HCT116 (cell line): ENCODE measurements at regions not wholly inside any gene's neighbourhood (a gene's known extent, or its start where the extent isn't known, plus 50 kb on each side); places are given as distances from the start of the nearest gene placed in this dataset.

Source experiments
- ATAC-seq: fragments of 200-7000 bp; cut with Tn5 transposase; 2 replicates; pipeline ENCODE4 v1.9.1; 2020; ENCODE audit warnings: mild to moderate bottlenecking, moderate library complexity
- BruUV-seq: library from RNA; stranded (reverse); fragments of 400-500 nt; replicated peaks from 2 replicates; lab custom pipeline; 2021; lab: Mats Ljungman, UMichigan
- CTCF ChIA-PET: fragments of 300-600 bp; sonication (Branson Sonifier 250); formaldehyde crosslinking; loops from one replicate; lab custom pipeline; 2021; ENCODE audit warnings: antibody characterized with exemption; lab: Charles Lee
- POLR2A ChIA-PET: fragments of 300-600, 350-600 bp; sonication (Branson Sonifier 250); formaldehyde crosslinking; loops from one replicate; lab custom pipeline; 2021; ENCODE audit warnings: antibody characterized with exemption; lab: Charles Lee
- RAD21 ChIA-PET, 2 experiments: fragments of 300-600 bp; sonication (Branson Sonifier 250); formaldehyde crosslinking; loops; one replicate each; lab custom pipeline; 2023; ENCODE audit warnings: low total read pairs in 2 of 2; ENCODE audit not compliant: uncharacterized antibody in 2 of 2, unreplicated experiment in 2 of 2, low non-redundant PET in 1 of 2; lab: Charles Lee
- DNase-seq: peaks from one replicate; pipeline ENCODE4 v3.0.0-alpha.2; 2010; ENCODE audit warnings: low read depth, low spot score
- H2AFZ ChIP-seq: fragments of 200-600 bp; shearing (Covaris generic), sonication (generic); 2 replicates; pipeline ENCODE4 v1.6.1; 2017; ENCODE audit warnings: low read depth, mixed run types, mixed read lengths, antibody characterized with exemption, low read length; ENCODE audit not compliant: poor library complexity, severe bottlenecking
- H3K27ac ChIP-seq: 2 replicates; pipeline ENCODE4 v1.5.1; 2012; ENCODE audit warnings: low read depth, low read length
- H3K27me3 ChIP-seq: fragments of 200-600 bp; sonication (generic); 2 replicates; pipeline ENCODE4 v1.6.1; 2016; ENCODE audit warnings: mixed run types, low read length, mixed read lengths; ENCODE audit not compliant: insufficient read depth
- H3K36me3 ChIP-seq, 2 experiments: fragments of 200-500 bp in 1 of 2; fragments of 200-600 bp in 1 of 2; sonication (Bioruptor generic) in 1 of 2; sonication (generic) in 1 of 2; 2 replicates each; pipeline versions ENCODE4 v1.5.1 to v1.6.1; 2014 to 2016; ENCODE audit warnings: low read length in 2 of 2, inconsistent platforms in 1 of 2, mixed read lengths in 1 of 2, mixed run types in 1 of 2; ENCODE audit not compliant: insufficient read depth in 2 of 2, control insufficient read depth in 1 of 2
- H3K4me1 ChIP-seq, 2 experiments: fragments of 200-600 bp in 1 of 2; sonication (generic) in 1 of 2; 2 replicates each; pipeline versions ENCODE4 v1.5.1 to v1.6.1; 2012 to 2017; ENCODE audit warnings: low read length in 2 of 2, inconsistent platforms in 1 of 2, mild to moderate bottlenecking in 1 of 2, mixed read lengths in 1 of 2, mixed run types in 1 of 2, moderate library complexity in 1 of 2; ENCODE audit not compliant: insufficient read depth in 2 of 2, control insufficient read depth in 1 of 2
- H3K4me2 ChIP-seq: fragments of 200-600 bp; sonication (generic); 2 replicates; pipeline ENCODE4 v1.6.1; 2017; ENCODE audit warnings: mixed run types, low read length, mixed read lengths
- H3K4me3 ChIP-seq, 2 experiments: fragments of 200-600 bp in 1 of 2; sonication (generic) in 1 of 2; replicated peaks in 1 of 2; 2 replicates each; pipeline ENCODE4 v1.5.1; 2011 to 2016; ENCODE audit warnings: low read length in 2 of 2, control low read depth in 1 of 2, low read depth in 1 of 2, mild to moderate bottlenecking in 1 of 2, mixed read lengths in 1 of 2, mixed run types in 1 of 2
- H3K79me2 ChIP-seq: fragments of 200-600 bp; sonication (generic); 2 replicates; pipeline ENCODE4 v1.6.1; 2017; ENCODE audit warnings: mild to moderate bottlenecking, mixed run types, low read length, moderate library complexity, mixed read lengths; ENCODE audit not compliant: insufficient read depth
- H3K9ac ChIP-seq: fragments of 200-600 bp; sonication (generic); 2 replicates; pipeline ENCODE4 v1.6.1; 2016; ENCODE audit warnings: low read length, mixed read lengths
- H3K9me2 ChIP-seq: fragments of 200-600 bp; sonication (generic), shearing (Covaris generic); 2 replicates; pipeline ENCODE4 v1.6.1; 2017; ENCODE audit warnings: mixed run types, mild to moderate bottlenecking, moderate library complexity; ENCODE audit not compliant: insufficient read depth
- H3K9me3 ChIP-seq, 2 experiments: fragments of 200-500 bp in 1 of 2; fragments of 200-600 bp in 1 of 2; sonication (Bioruptor generic) in 1 of 2; sonication (generic) in 1 of 2; 2 replicates each; pipeline ENCODE4 v1.6.1; 2014 to 2017; ENCODE audit warnings: low read length in 2 of 2, mixed read lengths in 2 of 2, inconsistent platforms in 1 of 2, low read depth in 1 of 2, mild to moderate bottlenecking in 1 of 2, mixed run types in 1 of 2, moderate library complexity in 1 of 2; ENCODE audit not compliant: control insufficient read depth in 1 of 2, insufficient read depth in 1 of 2
- H4K20me1 ChIP-seq: fragments of 200-600 bp; sonication (generic), shearing (Covaris generic); 2 replicates; pipeline ENCODE4 v1.6.1; 2017; ENCODE audit warnings: mixed run types, mild to moderate bottlenecking, moderate library complexity; ENCODE audit not compliant: insufficient read depth
- CBX3 ChIP-seq: IDR thresholded peaks from 2 replicates; pipeline ENCODE4 v1.6.1; 2012; ENCODE audit warnings: low read depth
- EZH2phosphoT487 ChIP-seq: fragments of 200-600 bp; IDR thresholded peaks from 2 replicates; pipeline ENCODE4 v1.6.1; 2018; ENCODE audit warnings: antibody characterized with exemption, borderline replicate concordance
- FOSL1 ChIP-seq: IDR thresholded peaks from 2 replicates; pipeline ENCODE4 v1.6.1; 2012; ENCODE audit warnings: low read depth
- POLR2A ChIP-seq: IDR thresholded peaks from 2 replicates; pipeline ENCODE4 v1.7.0; 2011; ENCODE audit warnings: borderline replicate concordance; ENCODE audit not compliant: insufficient read depth, insufficient read length; ENCODE audit errors: extremely low read depth
- POLR2AphosphoS5 ChIP-seq: IDR thresholded peaks from 2 replicates; pipeline ENCODE4 v1.6.1; 2011; ENCODE audit warnings: mild to moderate bottlenecking, low read depth, low read length, moderate library complexity
- RAD21 ChIP-seq: IDR thresholded peaks from 2 replicates; pipeline ENCODE4 v1.6.1; 2012; ENCODE audit warnings: low read depth, mild to moderate bottlenecking
- SP1 ChIP-seq: IDR thresholded peaks from 2 replicates; pipeline ENCODE4 v1.6.1; 2012; ENCODE audit warnings: low read depth
- SRF ChIP-seq: IDR thresholded peaks from 2 replicates; pipeline ENCODE4 v1.6.1; 2012; ENCODE audit warnings: low read depth
- YY1 ChIP-seq: IDR thresholded peaks from 2 replicates; pipeline ENCODE4 v1.6.1; 2011; ENCODE audit warnings: low read length, low read depth, moderate library complexity, mild to moderate bottlenecking; ENCODE audit not compliant: insufficient replicate concordance; ENCODE audit errors: extremely low read depth
- ZNF274 ChIP-seq: fragments of 200-500 bp; sonication (Bioruptor generic); IDR thresholded peaks from 2 replicates; pipeline ENCODE4 v1.6.1; 2014; ENCODE audit warnings: mild to moderate bottlenecking, low read depth, low read length, inconsistent platforms
- intact Hi-C: fragments of 100-400 bp; cut with micrococcal nuclease; formaldehyde crosslinking; loops from 2 replicates; pipeline ENCODE4 v1.10.0; 2022
- TF ChIP-seq, protein P1 (sequence below): IDR thresholded peaks from 2 replicates; pipeline ENCODE4 v1.6.1; 2012
- TF ChIP-seq, protein P2 (sequence below): IDR thresholded peaks from 2 replicates; pipeline ENCODE4 v1.6.1; 2011; ENCODE audit warnings: mild to moderate bottlenecking, low read length, moderate library complexity; ENCODE audit not compliant: insufficient replicate concordance; ENCODE audit errors: extremely low read depth
- TF ChIP-seq, protein P3 (sequence below): IDR thresholded peaks from 2 replicates; pipeline ENCODE4 v1.6.1; 2012; ENCODE audit warnings: low read depth

DNA sequence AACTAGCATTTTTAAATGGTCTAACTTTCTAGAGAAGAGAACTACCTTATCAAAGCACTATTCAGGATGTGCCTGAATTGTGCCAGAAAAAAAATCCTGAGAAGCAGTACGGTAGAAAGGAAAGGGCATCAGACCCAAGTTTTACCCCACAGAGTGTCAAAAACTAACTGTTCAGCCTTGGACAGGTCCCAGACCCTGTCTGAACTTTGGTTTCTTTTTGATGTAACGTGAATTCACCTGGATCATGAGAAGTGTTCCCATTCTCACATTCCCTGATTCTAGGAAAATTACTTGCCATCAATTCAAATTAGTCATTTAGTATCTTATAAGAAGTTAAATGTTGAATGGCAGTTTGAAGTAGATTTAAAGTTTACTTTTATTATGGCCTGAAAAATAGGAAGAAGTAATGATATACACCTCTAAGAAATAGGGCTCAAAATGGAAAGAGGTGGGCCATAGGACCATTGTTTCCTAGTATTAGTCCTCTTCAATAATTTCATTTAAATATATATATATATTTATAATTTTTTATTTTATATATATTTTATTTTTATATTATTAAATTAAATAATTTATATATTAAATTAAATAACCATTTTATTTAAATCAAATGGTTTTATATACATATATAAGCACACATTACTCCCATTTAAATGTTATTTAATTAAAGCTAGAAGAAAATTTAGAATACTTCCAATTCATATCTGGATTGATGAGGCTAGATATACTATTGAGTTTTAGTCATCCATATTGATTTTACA, 181.9 kb upstream of the PPARGC1A start:
- H3K9me3 ChIP-seq, result peaks cover 3 to 7% of the 10 kb centered on the region in 2 experiments; a peak in 2 of 4 replicates
- intact Hi-C loops, result no loop called here
- DNase-seq (no peak), ATAC-seq (no peak)
- H2AFZ ChIP-seq, result no peak overlapping the region
- H3K9me2 ChIP-seq, result no peaks in the 10 kb centered on the region
- no peak overlapping the region for H3K27ac ChIP-seq
- H3K36me3 ChIP-seq, result no peaks in the 10 kb centered on the region
- H3K4me3 ChIP-seq, result no peak overlapping the region
- H3K79me2 ChIP-seq, result no peaks in the 10 kb centered on the region
- H3K9ac ChIP-seq, result no peak overlapping the region
- H3K4me1 ChIP-seq, result no peaks in the 10 kb centered on the region
- H4K20me1 ChIP-seq, result no peaks in the 10 kb centered on the region
- TF ChIP-seq, protein P1, sequence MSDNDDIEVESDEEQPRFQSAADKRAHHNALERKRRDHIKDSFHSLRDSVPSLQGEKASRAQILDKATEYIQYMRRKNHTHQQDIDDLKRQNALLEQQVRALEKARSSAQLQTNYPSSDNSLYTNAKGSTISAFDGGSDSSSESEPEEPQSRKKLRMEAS, result no peak
- TF ChIP-seq POLR2AphosphoS5, result no peak
- TF ChIP-seq ZNF274, result no peak
- TF ChIP-seq YY1, result no peak
- no peak for TF ChIP-seq POLR2A
- no peak for TF ChIP-seq SRF
- TF ChIP-seq, protein P2, sequence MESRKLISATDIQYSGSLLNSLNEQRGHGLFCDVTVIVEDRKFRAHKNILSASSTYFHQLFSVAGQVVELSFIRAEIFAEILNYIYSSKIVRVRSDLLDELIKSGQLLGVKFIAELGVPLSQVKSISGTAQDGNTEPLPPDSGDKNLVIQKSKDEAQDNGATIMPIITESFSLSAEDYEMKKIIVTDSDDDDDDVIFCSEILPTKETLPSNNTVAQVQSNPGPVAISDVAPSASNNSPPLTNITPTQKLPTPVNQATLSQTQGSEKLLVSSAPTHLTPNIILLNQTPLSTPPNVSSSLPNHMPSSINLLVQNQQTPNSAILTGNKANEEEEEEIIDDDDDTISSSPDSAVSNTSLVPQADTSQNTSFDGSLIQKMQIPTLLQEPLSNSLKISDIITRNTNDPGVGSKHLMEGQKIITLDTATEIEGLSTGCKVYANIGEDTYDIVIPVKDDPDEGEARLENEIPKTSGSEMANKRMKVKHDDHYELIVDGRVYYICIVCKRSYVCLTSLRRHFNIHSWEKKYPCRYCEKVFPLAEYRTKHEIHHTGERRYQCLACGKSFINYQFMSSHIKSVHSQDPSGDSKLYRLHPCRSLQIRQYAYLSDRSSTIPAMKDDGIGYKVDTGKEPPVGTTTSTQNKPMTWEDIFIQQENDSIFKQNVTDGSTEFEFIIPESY, result no peak
- TF ChIP-seq, protein P3, sequence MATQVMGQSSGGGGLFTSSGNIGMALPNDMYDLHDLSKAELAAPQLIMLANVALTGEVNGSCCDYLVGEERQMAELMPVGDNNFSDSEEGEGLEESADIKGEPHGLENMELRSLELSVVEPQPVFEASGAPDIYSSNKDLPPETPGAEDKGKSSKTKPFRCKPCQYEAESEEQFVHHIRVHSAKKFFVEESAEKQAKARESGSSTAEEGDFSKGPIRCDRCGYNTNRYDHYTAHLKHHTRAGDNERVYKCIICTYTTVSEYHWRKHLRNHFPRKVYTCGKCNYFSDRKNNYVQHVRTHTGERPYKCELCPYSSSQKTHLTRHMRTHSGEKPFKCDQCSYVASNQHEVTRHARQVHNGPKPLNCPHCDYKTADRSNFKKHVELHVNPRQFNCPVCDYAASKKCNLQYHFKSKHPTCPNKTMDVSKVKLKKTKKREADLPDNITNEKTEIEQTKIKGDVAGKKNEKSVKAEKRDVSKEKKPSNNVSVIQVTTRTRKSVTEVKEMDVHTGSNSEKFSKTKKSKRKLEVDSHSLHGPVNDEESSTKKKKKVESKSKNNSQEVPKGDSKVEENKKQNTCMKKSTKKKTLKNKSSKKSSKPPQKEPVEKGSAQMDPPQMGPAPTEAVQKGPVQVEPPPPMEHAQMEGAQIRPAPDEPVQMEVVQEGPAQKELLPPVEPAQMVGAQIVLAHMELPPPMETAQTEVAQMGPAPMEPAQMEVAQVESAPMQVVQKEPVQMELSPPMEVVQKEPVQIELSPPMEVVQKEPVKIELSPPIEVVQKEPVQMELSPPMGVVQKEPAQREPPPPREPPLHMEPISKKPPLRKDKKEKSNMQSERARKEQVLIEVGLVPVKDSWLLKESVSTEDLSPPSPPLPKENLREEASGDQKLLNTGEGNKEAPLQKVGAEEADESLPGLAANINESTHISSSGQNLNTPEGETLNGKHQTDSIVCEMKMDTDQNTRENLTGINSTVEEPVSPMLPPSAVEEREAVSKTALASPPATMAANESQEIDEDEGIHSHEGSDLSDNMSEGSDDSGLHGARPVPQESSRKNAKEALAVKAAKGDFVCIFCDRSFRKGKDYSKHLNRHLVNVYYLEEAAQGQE, result no peak
- no peak for TF ChIP-seq RAD21
- TF ChIP-seq CBX3, result no peak
- TF ChIP-seq EZH2phosphoT487, result no peak
- TF ChIP-seq SP1, result no peak
- no peak for TF ChIP-seq FOSL1
- no peak overlapping the region for H3K4me2 ChIP-seq
- no peaks in the 10 kb centered on the region for H3K27me3 ChIP-seq
- ChIA-PET CTCF (no interaction called here), POLR2A (no interaction called here), RAD21 (no interaction called here)
- BruUV-seq, result no TSS peak
